Esophagus squamous epithelium (tissue), 4 donors: ENCODE measurements at regions not wholly inside any gene's neighbourhood (a gene's known extent, or its start where the extent isn't known, plus 50 kb on each side); places are given as distances from the start of the nearest gene placed in this dataset.

Experiments used
- CTCF ChIP-seq, 6 experiments: fragments of 450-650 bp in 4 of 6; fragments of 200-600 bp in 2 of 6; sonication (generic) in 2 of 6; IDR thresholded peaks; one replicate each; pipeline ENCODE4 v1.5.1; 2016 to 2019; ENCODE audit warnings: antibody characterized with exemption in 6 of 6, mild to moderate bottlenecking in 4 of 6, moderate library complexity in 4 of 6
- POLR2A ChIP-seq, 4 donors: fragments of 450-650 bp; IDR thresholded peaks; one replicate each; pipeline ENCODE4 v1.6.1; 2017; ENCODE audit warnings: antibody characterized with exemption in 4 of 4, mild to moderate bottlenecking in 4 of 4, moderate library complexity in 3 of 4

GRCh38 chr3:153578046-153578445 lies 416.0 kb downstream of the RAP2B start:
- no peak for TF ChIP-seq CTCF (IDR thresholded peaks at IDR 0.05)
- no peak for TF ChIP-seq POLR2A (IDR thresholded peaks at IDR 0.05)
